Heart left ventricle (tissue), 16 donors: ENCODE measurements at regions not wholly inside any gene's neighbourhood (a gene's known extent, or its start where the extent isn't known, plus 50 kb on each side); places are given as distances from the start of the nearest gene placed in this dataset.

Source experiments
- ATAC-seq, 4 donors: fragments of 200-7000 bp; cut with Tn5 transposase; one replicate each; pipeline ENCODE4 v1.9.1; 2020 to 2022; ENCODE audit warnings: moderate library complexity in 4 of 4, mild to moderate bottlenecking in 3 of 4, moderate number of reproducible peaks in 1 of 4
- DNase-seq, 5 donors: peaks; one replicate each; pipeline ENCODE4 v3.0.0-alpha.2; 2020
- H3K27ac ChIP-seq, 12 donors: fragments of 200-600 bp; sonication (generic) in 4 of 12; one replicate each; pipeline versions ENCODE4 v1.5.0 to v1.8.0; 2016 to 2022; ENCODE audit warnings: mild to moderate bottlenecking in 2 of 12
- H3K27me3 ChIP-seq, 9 donors: fragments of 200-600 bp; sonication (generic) in 2 of 9; one replicate each; pipeline versions ENCODE4 v1.5.1 to v1.8.0; 2016 to 2022; ENCODE audit warnings: mild to moderate bottlenecking in 3 of 9
- H3K36me3 ChIP-seq, 9 donors: fragments of 200-600 bp; sonication (generic) in 2 of 9; one replicate each; pipeline versions ENCODE4 v1.5.0 to v1.8.0; 2018 to 2022; ENCODE audit warnings: mild to moderate bottlenecking in 2 of 9
- H3K4me1 ChIP-seq, 12 donors: fragments of 200-600 bp; sonication (generic) in 4 of 12; one replicate each; pipeline versions ENCODE4 v1.5.0 to v1.8.0; 2016 to 2022; ENCODE audit warnings: mild to moderate bottlenecking in 3 of 12
- H3K4me3 ChIP-seq, 12 donors: fragments of 200-600 bp; sonication (generic) in 4 of 12; one replicate each; pipeline versions ENCODE4 v1.5.0 to v1.8.0; 2017 to 2022; ENCODE audit warnings: mild to moderate bottlenecking in 9 of 12, moderate library complexity in 4 of 12
- H3K9me3 ChIP-seq, 12 donors: fragments of 200-600 bp; sonication (generic) in 4 of 12; one replicate each; pipeline versions ENCODE4 v1.5.0 to v1.8.0; 2016 to 2022; ENCODE audit warnings: mild to moderate bottlenecking in 1 of 12
- POLR2A ChIP-seq, 2 donors: fragments of 450-650 bp; IDR thresholded peaks; one replicate each; pipeline ENCODE4 v1.6.1; 2017; ENCODE audit warnings: antibody characterized with exemption in 2 of 2, mild to moderate bottlenecking in 2 of 2, moderate library complexity in 2 of 2
- WGBS, 4 donors: extraction: QIAGEN DNeasy Blood & Tissue Kit in 2 of 4; methylation state at CpG; one replicate each; pipeline versions ENCODE4 v1.1.5 to v1.1.7; 2013 to 2018; 5-methylcytosine and 5-hydroxymethylcytosine counted together
- intact Hi-C, 10 donors: fragments of 100-400 bp; cut with DNase I; formaldehyde crosslinking; loops; one replicate each; pipeline versions ENCODE4 v1.11.1 to v1.14.2; 2022
- TF ChIP-seq, protein P1 (sequence below), 12 donors: fragments of 200-600 bp; sonication (generic) in 4 of 12; IDR thresholded peaks; one replicate each; pipeline versions ENCODE4 v1.5.0 to v1.8.0; 2018 to 2022; ENCODE audit warnings: antibody characterized with exemption in 12 of 12, mild to moderate bottlenecking in 5 of 12
- donor health status: ischemic (EF 13 %, LVEDD 7.1; RV severe dilation, severe dysfunction).
- donor health status: healthy with polysubstance abuse.
- donor health status: DM: no; HTN: yes; CAD: no.
- donor health status: DM: no; HTN: no; CAD: no.
- donor health status: ischemic (EF 25% LVEDD 6.9; RV normal size, moderate dysfunction).
- donor health status: ischemic (EF 25% LVEDD 5.7; RV mildly dilated, moderate dysfunction).
- donor health status: healthy.
- donor health status: DM: yes; HTN: yes; CAD: no.
- donor health status: ischemic (EF 35%, LVEDD 5.7; RV mildly dilated, moderate dysfunction).
- donor health status: nonischemic (EF 11% LVEDD 7.7; RV severe dilation, severe dysfunction).
- donor health status: DM: yes; HTN: yes; CAD: no.
- donor health status: PGD.
- donor health status: ischemic (EF 29% LVEDD 5.4; RV normal size, mild dysfunction).
- donor health status: nonischemic (EF 23%, LVEDD 6.1; RV moderate dilation, normal function).

DNA sequence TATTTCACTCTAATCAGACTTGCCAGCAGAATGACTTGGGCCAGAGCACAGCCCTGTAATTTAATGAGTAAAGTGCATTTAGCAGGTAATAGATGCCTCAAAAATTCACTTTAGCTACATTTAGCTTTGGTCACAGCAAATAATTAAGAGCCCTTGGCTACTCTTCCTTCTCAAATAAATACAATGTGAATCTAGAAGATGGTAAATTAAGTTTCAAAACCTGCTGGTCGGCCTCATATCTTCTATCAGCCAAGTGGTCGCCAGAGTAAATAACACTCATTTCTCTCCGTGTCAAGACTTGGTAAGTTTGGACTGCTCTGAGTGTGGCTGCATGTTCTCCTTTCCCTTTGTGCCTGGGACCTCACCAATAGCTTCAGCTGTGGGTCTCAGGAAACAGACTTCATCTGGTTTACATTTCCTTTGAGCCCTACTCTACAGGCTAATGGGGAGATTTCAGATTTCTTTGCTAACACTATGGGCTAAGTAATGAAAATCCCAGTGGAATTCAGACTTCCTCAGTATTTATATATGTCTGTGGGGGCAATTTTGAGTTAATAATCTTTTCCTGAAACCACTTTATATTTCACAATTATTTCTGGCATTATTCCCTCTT, 375.8 kb downstream of the RBM43 start:
- no peak for ATAC-seq
- no peak for DNase-seq
- intact Hi-C loops: no loop called here
- no peak overlapping the region for H3K4me3 ChIP-seq
- peaks cover 0 to 4% (median 0%) of the 10 kb centered on the region in 12 donors for H3K9me3 ChIP-seq
- no peaks in the 10 kb centered on the region for H3K4me1 ChIP-seq
- no peak for TF ChIP-seq POLR2A (IDR thresholded peaks at IDR 0.05)
- TF ChIP-seq, protein P1, sequence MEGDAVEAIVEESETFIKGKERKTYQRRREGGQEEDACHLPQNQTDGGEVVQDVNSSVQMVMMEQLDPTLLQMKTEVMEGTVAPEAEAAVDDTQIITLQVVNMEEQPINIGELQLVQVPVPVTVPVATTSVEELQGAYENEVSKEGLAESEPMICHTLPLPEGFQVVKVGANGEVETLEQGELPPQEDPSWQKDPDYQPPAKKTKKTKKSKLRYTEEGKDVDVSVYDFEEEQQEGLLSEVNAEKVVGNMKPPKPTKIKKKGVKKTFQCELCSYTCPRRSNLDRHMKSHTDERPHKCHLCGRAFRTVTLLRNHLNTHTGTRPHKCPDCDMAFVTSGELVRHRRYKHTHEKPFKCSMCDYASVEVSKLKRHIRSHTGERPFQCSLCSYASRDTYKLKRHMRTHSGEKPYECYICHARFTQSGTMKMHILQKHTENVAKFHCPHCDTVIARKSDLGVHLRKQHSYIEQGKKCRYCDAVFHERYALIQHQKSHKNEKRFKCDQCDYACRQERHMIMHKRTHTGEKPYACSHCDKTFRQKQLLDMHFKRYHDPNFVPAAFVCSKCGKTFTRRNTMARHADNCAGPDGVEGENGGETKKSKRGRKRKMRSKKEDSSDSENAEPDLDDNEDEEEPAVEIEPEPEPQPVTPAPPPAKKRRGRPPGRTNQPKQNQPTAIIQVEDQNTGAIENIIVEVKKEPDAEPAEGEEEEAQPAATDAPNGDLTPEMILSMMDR (IDR thresholded peaks at IDR 0.05): no peak
- H3K27me3 ChIP-seq: no peaks in the 10 kb centered on the region
- no peak overlapping the region for H3K27ac ChIP-seq
- WGBS, 4 donors: 63 to 80% (median 70%) methylated on average over 3 of the region's 3 CpGs
- no peaks in the 10 kb centered on the region for H3K36me3 ChIP-seq

DNA sequence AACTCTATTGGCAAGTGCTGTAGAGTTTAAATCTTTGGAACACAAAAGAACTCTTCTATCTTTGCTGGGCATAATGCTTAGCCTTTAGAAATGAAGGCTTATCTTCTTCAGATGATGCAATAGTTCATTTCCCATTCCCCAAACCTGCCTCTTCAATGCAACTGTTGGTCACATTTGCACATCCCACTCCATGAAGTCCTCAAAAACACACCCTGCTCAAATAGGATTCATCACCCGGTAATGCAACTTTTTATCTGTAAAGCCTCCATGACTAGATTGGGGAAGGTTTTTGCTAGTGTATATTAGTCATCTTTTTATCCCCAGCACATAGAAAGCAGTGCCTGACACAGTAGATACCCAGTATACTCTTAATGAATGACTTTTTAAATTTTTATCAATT, 376.4 kb downstream of the RBM43 start:
- intact Hi-C loops: no loop called here
- Histone ChIP-seq H3K4me1 (no peaks in the 10 kb centered on the region), H3K27ac (no peak overlapping the region), H3K27me3 (no peaks in the 10 kb centered on the region), H3K36me3 (no peaks in the 10 kb centered on the region), H3K9me3 (peaks cover 0 to 5% (median 0%) of the 10 kb centered on the region in 12 donors), H3K4me3 (no peak overlapping the region)
- WGBS, 4 donors: 86 to 100% (median 95%) methylated on average over 1 of the region's 1 CpG
- DNase-seq (no peak), ATAC-seq (no peak)
- no peak for TF ChIP-seq POLR2A (IDR thresholded peaks at IDR 0.05)
- TF ChIP-seq, protein P1 (IDR thresholded peaks at IDR 0.05): no peak

GRCh38 chr2:150883613-150883895, 378.1 kb downstream of the RBM43 start:
- ATAC-seq: no peak
- intact Hi-C loops: no loop called here
- Histone ChIP-seq H3K36me3 (no peaks in the 10 kb centered on the region), H3K4me1 (no peaks in the 10 kb centered on the region), H3K27me3 (no peaks in the 10 kb centered on the region), H3K4me3 (no peak overlapping the region), H3K27ac (no peak overlapping the region), H3K9me3 (peaks cover 0 to 5% (median 0%) of the 10 kb centered on the region in 12 donors)
- TF ChIP-seq POLR2A (IDR thresholded peaks at IDR 0.05): no peak
- TF ChIP-seq, protein P1 (IDR thresholded peaks at IDR 0.05): no peak
- DNase-seq: no peak

- Histone ChIP-seq H3K4me1 (no peaks in the 10 kb centered on the region), H3K27ac (no peak overlapping the region), H3K4me3 (no peak overlapping the region), H3K9me3 (peaks cover 0 to 5% (median 0%) of the 10 kb centered on the region in 12 donors), H3K27me3 (no peaks in the 10 kb centered on the region), H3K36me3 (no peaks in the 10 kb centered on the region)
- intact Hi-C loops: no loop called here
- DNase-seq (no peak), ATAC-seq (peak in 1 of 4 donors; percentile 9)
- TF ChIP-seq POLR2A (IDR thresholded peaks at IDR 0.05): no peak
- TF ChIP-seq, protein P1 (IDR thresholded peaks at IDR 0.05): no peak
- 68 to 79% (median 74%) methylated on average over 7 of the region's 7 CpGs for WGBS, 4 donors
Observed at GRCh38 chr2:150882751-150883612, 378.7 kb downstream of the RBM43 start.
